Liver (tissue), 8 donors: ENCODE measurements at regions not wholly inside any gene's neighbourhood (a gene's known extent, or its start where the extent isn't known, plus 50 kb on each side); places are given as distances from the start of the nearest gene placed in this dataset.

ENCODE experiments used
- DNase-seq: peaks from one replicate; pipeline ENCODE4 v3.0.0-alpha.2; 2017; ENCODE audit warnings: low spot score
- H3K27ac ChIP-seq, 2 donors: one replicate each; pipeline ENCODE4 v1.7.0; 2013; ENCODE audit warnings: inconsistent platforms in 2 of 2, low read length in 2 of 2, control low read depth in 1 of 2, low read depth in 1 of 2, mild to moderate bottlenecking in 1 of 2
- H3K27me3 ChIP-seq, 4 donors: one replicate each; pipeline versions ENCODE4 v1.6.1 to v1.7.0; 2013; ENCODE audit warnings: low read length in 3 of 4, inconsistent platforms in 1 of 4, mild to moderate bottlenecking in 1 of 4, moderate library complexity in 1 of 4; ENCODE audit not compliant: control insufficient read depth in 4 of 4, insufficient read depth in 4 of 4
- H3K36me3 ChIP-seq, 4 donors: one replicate each; pipeline versions ENCODE4 v1.6.1 to v1.7.0; 2013; ENCODE audit warnings: low read length in 3 of 4, mild to moderate bottlenecking in 3 of 4, low read depth in 1 of 4, moderate library complexity in 1 of 4; ENCODE audit not compliant: control insufficient read depth in 4 of 4, insufficient read depth in 3 of 4
- H3K4me1 ChIP-seq, 4 donors: one replicate each; pipeline versions ENCODE4 v1.6.1 to v1.7.0; 2013; ENCODE audit warnings: low read length in 3 of 4, mild to moderate bottlenecking in 3 of 4, moderate library complexity in 1 of 4; ENCODE audit not compliant: control insufficient read depth in 4 of 4, insufficient read depth in 4 of 4
- H3K4me3 ChIP-seq, 3 donors: one replicate each; pipeline versions ENCODE4 v1.6.1 to v1.7.0; 2013; ENCODE audit warnings: low read length in 3 of 3, control low read depth in 1 of 3, low read depth in 1 of 3, mild to moderate bottlenecking in 1 of 3
- H3K9ac ChIP-seq, 2 donors: one replicate each; pipeline ENCODE4 v1.7.0; 2013; ENCODE audit warnings: low read length in 2 of 2, mild to moderate bottlenecking in 2 of 2, moderate library complexity in 2 of 2, control low read depth in 1 of 2, low read depth in 1 of 2
- H3K9me3 ChIP-seq, 4 donors: one replicate each; pipeline versions ENCODE4 v1.6.1 to v1.7.0; 2013; ENCODE audit warnings: low read length in 3 of 4; ENCODE audit not compliant: control insufficient read depth in 4 of 4
- FOXA1 ChIP-seq: IDR thresholded peaks from 2 replicates; pipeline ENCODE4 v1.6.1; 2016; ENCODE audit warnings: antibody characterized with exemption
- FOXA2 ChIP-seq: IDR thresholded peaks from 2 replicates; pipeline ENCODE4 v1.6.1; 2016; ENCODE audit warnings: antibody characterized with exemption
- GABPA ChIP-seq, 2 donors: IDR thresholded peaks in 1 of 2; conservative IDR thresholded peaks in 1 of 2; 2 replicates each; pipeline ENCODE4 v1.6.1; 2016; ENCODE audit warnings: antibody characterized with exemption in 2 of 2, mild to moderate bottlenecking in 1 of 2, moderate library complexity in 1 of 2
- HNF4G ChIP-seq: IDR thresholded peaks from 2 replicates; pipeline ENCODE4 v1.6.1; 2016; ENCODE audit warnings: antibody characterized with exemption
- NR2F2 ChIP-seq: IDR thresholded peaks from 2 replicates; pipeline ENCODE4 v1.6.1; 2016; ENCODE audit warnings: antibody characterized with exemption
- RAD21 ChIP-seq, 2 donors: IDR thresholded peaks; 2 replicates each; pipeline ENCODE4 v1.6.1; 2016; ENCODE audit warnings: antibody characterized with exemption in 2 of 2, mild to moderate bottlenecking in 2 of 2
- RXRA ChIP-seq, 2 donors: IDR thresholded peaks; 2 replicates each; pipeline ENCODE4 v1.6.1; 2017 to 2018; ENCODE audit warnings: antibody characterized with exemption in 2 of 2, mild to moderate bottlenecking in 1 of 2
- SP1 ChIP-seq: IDR thresholded peaks from 2 replicates; pipeline ENCODE4 v1.6.1; 2018; ENCODE audit warnings: antibody characterized with exemption, mild to moderate bottlenecking
- TAF1 ChIP-seq: conservative IDR thresholded peaks from 2 replicates; pipeline ENCODE4 v1.6.1; 2016; ENCODE audit warnings: antibody characterized with exemption, mild to moderate bottlenecking
- YY1 ChIP-seq: IDR thresholded peaks from 2 replicates; pipeline ENCODE4 v1.6.1; 2016; ENCODE audit warnings: antibody characterized with exemption, mild to moderate bottlenecking
- WGBS: extraction: QIAGEN DNeasy Blood & Tissue Kit; methylation state at CpG from one replicate; pipeline ENCODE4 v1.1.7; 2013; 5-methylcytosine and 5-hydroxymethylcytosine counted together
- TF ChIP-seq, protein P1 (sequence below): IDR thresholded peaks from 2 replicates; pipeline ENCODE4 v1.6.1; 2016; ENCODE audit warnings: antibody characterized with exemption
- TF ChIP-seq, protein P2 (sequence below): IDR thresholded peaks from 2 replicates; pipeline ENCODE4 v1.6.1; 2016; ENCODE audit warnings: antibody characterized with exemption
- TF ChIP-seq, protein P3 (sequence below): IDR thresholded peaks from 2 replicates; pipeline ENCODE4 v1.6.1; 2016; ENCODE audit warnings: antibody characterized with exemption, mild to moderate bottlenecking
- TF ChIP-seq, protein P4 (sequence below): fragments of 150-350 bp; IDR thresholded peaks from 2 replicates; pipeline ENCODE4 v1.5.1; 2017; ENCODE audit warnings: improper control_type of control experiment, low read depth, low read length; ENCODE audit not compliant: missing input control
- TF ChIP-seq, protein P5 (sequence below): IDR thresholded peaks from 2 replicates; pipeline ENCODE4 v1.6.1; 2016; ENCODE audit warnings: antibody characterized with exemption
- donor health status: healthy.
- donor health status: healthy.
- donor health status: healthy.
- donor health status: healthy.
- donor health status: healthy.

DNA sequence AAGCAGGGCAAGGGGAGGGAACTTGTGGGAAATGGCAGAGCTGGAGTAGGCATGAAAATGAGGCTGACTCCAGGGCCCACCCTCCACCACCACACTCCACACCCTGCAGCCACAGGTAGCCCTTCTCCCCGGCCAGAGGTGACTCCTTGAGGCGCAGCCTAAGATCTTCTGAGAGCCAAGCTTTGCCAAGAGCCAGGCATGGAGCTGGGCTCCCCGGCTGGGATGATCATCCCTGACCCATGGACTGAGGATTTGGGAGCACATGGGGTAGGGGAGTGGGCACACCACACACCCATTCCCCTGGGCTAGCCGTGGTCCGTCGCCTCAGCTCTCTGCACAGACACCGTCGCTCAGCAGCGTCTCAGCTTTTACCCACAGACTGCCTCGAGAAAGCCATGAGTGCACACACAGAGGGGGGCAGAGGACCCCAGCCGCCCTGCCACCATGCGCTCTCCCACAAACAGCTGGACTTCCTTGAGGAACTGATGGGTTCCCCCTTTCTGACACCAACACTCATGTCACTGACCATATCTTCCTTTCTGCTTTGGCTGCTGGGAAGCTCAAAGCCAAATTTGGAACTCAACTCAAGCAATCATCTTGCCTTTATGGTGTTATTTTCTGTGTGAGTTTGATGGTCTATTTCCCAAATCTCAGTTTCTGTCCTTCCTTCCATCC lies 123.6 kb upstream of the RUNX3 start:
- 72% methylated on average over 12 of the region's 12 CpGs for WGBS
- H3K4me1 ChIP-seq, result no peaks in the 10 kb centered on the region
- no peak for DNase-seq
- H3K9me3 ChIP-seq, result no peaks in the 10 kb centered on the region
- no peak overlapping the region for H3K9ac ChIP-seq
- no peaks in the 10 kb centered on the region for H3K36me3 ChIP-seq
- no peak overlapping the region for H3K27ac ChIP-seq
- TF ChIP-seq RAD21 (IDR thresholded peaks at IDR 0.05) (no peak), NR2F2 (no peak), YY1 (no peak), HNF4G (no peak)
- TF ChIP-seq, protein P1, sequence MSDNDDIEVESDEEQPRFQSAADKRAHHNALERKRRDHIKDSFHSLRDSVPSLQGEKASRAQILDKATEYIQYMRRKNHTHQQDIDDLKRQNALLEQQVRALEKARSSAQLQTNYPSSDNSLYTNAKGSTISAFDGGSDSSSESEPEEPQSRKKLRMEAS, result no peak
- TF ChIP-seq, protein P2, sequence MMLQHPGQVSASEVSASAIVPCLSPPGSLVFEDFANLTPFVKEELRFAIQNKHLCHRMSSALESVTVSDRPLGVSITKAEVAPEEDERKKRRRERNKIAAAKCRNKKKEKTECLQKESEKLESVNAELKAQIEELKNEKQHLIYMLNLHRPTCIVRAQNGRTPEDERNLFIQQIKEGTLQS, result no peak
- TF ChIP-seq, protein P3, sequence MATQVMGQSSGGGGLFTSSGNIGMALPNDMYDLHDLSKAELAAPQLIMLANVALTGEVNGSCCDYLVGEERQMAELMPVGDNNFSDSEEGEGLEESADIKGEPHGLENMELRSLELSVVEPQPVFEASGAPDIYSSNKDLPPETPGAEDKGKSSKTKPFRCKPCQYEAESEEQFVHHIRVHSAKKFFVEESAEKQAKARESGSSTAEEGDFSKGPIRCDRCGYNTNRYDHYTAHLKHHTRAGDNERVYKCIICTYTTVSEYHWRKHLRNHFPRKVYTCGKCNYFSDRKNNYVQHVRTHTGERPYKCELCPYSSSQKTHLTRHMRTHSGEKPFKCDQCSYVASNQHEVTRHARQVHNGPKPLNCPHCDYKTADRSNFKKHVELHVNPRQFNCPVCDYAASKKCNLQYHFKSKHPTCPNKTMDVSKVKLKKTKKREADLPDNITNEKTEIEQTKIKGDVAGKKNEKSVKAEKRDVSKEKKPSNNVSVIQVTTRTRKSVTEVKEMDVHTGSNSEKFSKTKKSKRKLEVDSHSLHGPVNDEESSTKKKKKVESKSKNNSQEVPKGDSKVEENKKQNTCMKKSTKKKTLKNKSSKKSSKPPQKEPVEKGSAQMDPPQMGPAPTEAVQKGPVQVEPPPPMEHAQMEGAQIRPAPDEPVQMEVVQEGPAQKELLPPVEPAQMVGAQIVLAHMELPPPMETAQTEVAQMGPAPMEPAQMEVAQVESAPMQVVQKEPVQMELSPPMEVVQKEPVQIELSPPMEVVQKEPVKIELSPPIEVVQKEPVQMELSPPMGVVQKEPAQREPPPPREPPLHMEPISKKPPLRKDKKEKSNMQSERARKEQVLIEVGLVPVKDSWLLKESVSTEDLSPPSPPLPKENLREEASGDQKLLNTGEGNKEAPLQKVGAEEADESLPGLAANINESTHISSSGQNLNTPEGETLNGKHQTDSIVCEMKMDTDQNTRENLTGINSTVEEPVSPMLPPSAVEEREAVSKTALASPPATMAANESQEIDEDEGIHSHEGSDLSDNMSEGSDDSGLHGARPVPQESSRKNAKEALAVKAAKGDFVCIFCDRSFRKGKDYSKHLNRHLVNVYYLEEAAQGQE, result no peak
- TF ChIP-seq, protein P4, sequence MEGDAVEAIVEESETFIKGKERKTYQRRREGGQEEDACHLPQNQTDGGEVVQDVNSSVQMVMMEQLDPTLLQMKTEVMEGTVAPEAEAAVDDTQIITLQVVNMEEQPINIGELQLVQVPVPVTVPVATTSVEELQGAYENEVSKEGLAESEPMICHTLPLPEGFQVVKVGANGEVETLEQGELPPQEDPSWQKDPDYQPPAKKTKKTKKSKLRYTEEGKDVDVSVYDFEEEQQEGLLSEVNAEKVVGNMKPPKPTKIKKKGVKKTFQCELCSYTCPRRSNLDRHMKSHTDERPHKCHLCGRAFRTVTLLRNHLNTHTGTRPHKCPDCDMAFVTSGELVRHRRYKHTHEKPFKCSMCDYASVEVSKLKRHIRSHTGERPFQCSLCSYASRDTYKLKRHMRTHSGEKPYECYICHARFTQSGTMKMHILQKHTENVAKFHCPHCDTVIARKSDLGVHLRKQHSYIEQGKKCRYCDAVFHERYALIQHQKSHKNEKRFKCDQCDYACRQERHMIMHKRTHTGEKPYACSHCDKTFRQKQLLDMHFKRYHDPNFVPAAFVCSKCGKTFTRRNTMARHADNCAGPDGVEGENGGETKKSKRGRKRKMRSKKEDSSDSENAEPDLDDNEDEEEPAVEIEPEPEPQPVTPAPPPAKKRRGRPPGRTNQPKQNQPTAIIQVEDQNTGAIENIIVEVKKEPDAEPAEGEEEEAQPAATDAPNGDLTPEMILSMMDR, result no peak
- H3K4me3 ChIP-seq, result no peak overlapping the region
- no peaks in the 10 kb centered on the region for H3K27me3 ChIP-seq

DNA sequence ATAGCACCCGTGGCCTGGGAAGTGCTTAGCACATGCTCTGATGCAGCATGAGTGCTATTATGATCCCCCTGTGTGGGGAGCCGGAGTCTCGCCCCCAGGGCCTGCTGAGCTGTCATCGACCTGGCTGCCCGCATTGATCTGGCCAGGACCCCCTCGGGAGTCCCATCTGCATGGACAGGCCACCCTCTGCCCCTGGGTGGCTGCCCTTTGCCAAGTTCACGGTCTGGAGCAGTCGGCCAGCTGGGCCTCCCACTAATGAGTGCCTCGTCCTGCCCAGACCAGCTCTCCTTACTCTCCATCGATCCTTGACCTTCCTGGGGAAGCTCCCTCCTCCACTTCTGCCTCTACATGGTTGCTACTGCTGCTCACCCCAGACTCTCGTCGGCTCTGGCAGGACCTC lies 121.8 kb upstream of the RUNX3 start:
- Histone ChIP-seq H3K9me3 (no peaks in the 10 kb centered on the region), H3K27me3 (no peaks in the 10 kb centered on the region), H3K4me3 (no peak overlapping the region), H3K36me3 (no peaks in the 10 kb centered on the region), H3K9ac (no peak overlapping the region), H3K27ac (no peak overlapping the region), H3K4me1 (no peaks in the 10 kb centered on the region)
- DNase-seq, result no peak
- TF ChIP-seq FOXA1 (no peak), TAF1 (no peak), SP1 (no peak), HNF4G (no peak), GABPA (IDR thresholded peaks at IDR 0.05 in 1 of 2, conservative IDR thresholded peaks at IDR 0.05 in 1 of 2) (no peak), FOXA2 (no peak), YY1 (no peak), RXRA (IDR thresholded peaks at IDR 0.05) (no peak)
- TF ChIP-seq, protein P1, result no peak
- TF ChIP-seq, protein P5, sequence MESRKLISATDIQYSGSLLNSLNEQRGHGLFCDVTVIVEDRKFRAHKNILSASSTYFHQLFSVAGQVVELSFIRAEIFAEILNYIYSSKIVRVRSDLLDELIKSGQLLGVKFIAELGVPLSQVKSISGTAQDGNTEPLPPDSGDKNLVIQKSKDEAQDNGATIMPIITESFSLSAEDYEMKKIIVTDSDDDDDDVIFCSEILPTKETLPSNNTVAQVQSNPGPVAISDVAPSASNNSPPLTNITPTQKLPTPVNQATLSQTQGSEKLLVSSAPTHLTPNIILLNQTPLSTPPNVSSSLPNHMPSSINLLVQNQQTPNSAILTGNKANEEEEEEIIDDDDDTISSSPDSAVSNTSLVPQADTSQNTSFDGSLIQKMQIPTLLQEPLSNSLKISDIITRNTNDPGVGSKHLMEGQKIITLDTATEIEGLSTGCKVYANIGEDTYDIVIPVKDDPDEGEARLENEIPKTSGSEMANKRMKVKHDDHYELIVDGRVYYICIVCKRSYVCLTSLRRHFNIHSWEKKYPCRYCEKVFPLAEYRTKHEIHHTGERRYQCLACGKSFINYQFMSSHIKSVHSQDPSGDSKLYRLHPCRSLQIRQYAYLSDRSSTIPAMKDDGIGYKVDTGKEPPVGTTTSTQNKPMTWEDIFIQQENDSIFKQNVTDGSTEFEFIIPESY, result no peak
- WGBS, result 73% methylated on average over 12 of the region's 12 CpGs
